Neural cell (in vitro differentiated cells): ENCODE measurements at regions not wholly inside any gene's neighbourhood (a gene's known extent, or its start where the extent isn't known, plus 50 kb on each side); places are given as distances from the start of the nearest gene placed in this dataset.

Experiments
- H2AFZ ChIP-seq: fragments of 200-600, 300-800 bp; sonication (generic), shearing (Covaris generic); 2 replicates; pipeline ENCODE4 v1.6.0; 2014; ENCODE audit warnings: low read depth, mild to moderate bottlenecking, antibody characterized with exemption, low read length, moderate library complexity
- H3F3A ChIP-seq: fragments of 200-600 bp; shearing (Covaris generic); 2 replicates; pipeline ENCODE4 v1.6.1; 2016; ENCODE audit warnings: mild to moderate bottlenecking, moderate library complexity, mixed read lengths, antibody characterized with exemption, low read length; ENCODE audit not compliant: insufficient read depth, poor library complexity, severe bottlenecking
- H3K27ac ChIP-seq: fragments of 200-600, 300-800 bp; sonication (generic), shearing (Covaris generic); 2 replicates; pipeline ENCODE4 v1.5.1; 2014; ENCODE audit warnings: mild to moderate bottlenecking, low read length, moderate library complexity
- H3K27me3 ChIP-seq: fragments of 300-800, 200-600 bp; sonication (generic), shearing (Covaris generic); 2 replicates; pipeline ENCODE4 v1.6.0; 2014; ENCODE audit warnings: mild to moderate bottlenecking, low read depth, low read length, moderate library complexity; ENCODE audit not compliant: insufficient read depth
- H3K36me3 ChIP-seq: fragments of 300-800, 200-600 bp; sonication (generic), shearing (Covaris generic); 2 replicates; pipeline ENCODE4 v1.5.1; 2014; ENCODE audit warnings: mild to moderate bottlenecking, antibody characterized with exemption, low read length, moderate library complexity; ENCODE audit not compliant: insufficient read depth
- H3K4me2 ChIP-seq: fragments of 300-800, 200-600 bp; sonication (generic), shearing (Covaris generic); 2 replicates; pipeline ENCODE4 v1.6.0; 2014; ENCODE audit warnings: mild to moderate bottlenecking, low read length
- H3K4me3 ChIP-seq: fragments of 300-800, 200-600 bp; sonication (generic), shearing (Covaris generic); 2 replicates; pipeline ENCODE4 v1.5.1; 2014; ENCODE audit warnings: mild to moderate bottlenecking, low read length, moderate library complexity
- H3K79me2 ChIP-seq: fragments of 200-600 bp; shearing (Covaris generic); replicated peaks from 2 replicates; pipeline ENCODE4 v1.6.0; 2014; ENCODE audit warnings: mild to moderate bottlenecking, low read length, moderate library complexity; ENCODE audit not compliant: insufficient read depth
- H3K9ac ChIP-seq: fragments of 300-800, 200-600 bp; sonication (generic), shearing (Covaris generic); 2 replicates; pipeline ENCODE4 v1.6.1; 2016; ENCODE audit warnings: mild to moderate bottlenecking, low read length, mixed read lengths
- H3K9me2 ChIP-seq: fragments of 200-600 bp; shearing (Covaris generic); 2 replicates; pipeline ENCODE4 v1.6.1; 2016; ENCODE audit warnings: mild to moderate bottlenecking, low read length, mixed read lengths; ENCODE audit not compliant: insufficient read depth
- H3K9me3 ChIP-seq: fragments of 200-600, 300-800 bp; sonication (generic), shearing (Covaris generic); 2 replicates; pipeline ENCODE4 v1.6.1; 2016; ENCODE audit warnings: mild to moderate bottlenecking, mixed run types, low read length, moderate library complexity, mixed read lengths
- H4K20me1 ChIP-seq: fragments of 200-600 bp; shearing (Covaris generic); 2 replicates; pipeline ENCODE4 v1.6.1; 2016; ENCODE audit warnings: mild to moderate bottlenecking, mixed run types; ENCODE audit not compliant: insufficient read depth
- EP300 ChIP-seq: fragments of 450-650 bp; conservative IDR thresholded peaks from 2 replicates; pipeline ENCODE4 v1.6.1; 2014; ENCODE audit warnings: antibody characterized with exemption, mild to moderate bottlenecking, moderate library complexity; ENCODE audit not compliant: poor library complexity, severe bottlenecking
- EZH2 ChIP-seq: fragments of 200-600, 300-800 bp; shearing (Covaris generic), sonication (generic); IDR thresholded peaks from 2 replicates; pipeline ENCODE4 v1.6.1; 2014; ENCODE audit warnings: antibody characterized with exemption, low read length, borderline replicate concordance, mild to moderate bottlenecking; ENCODE audit not compliant: insufficient read depth, poor library complexity, severe bottlenecking
- MXI1 ChIP-seq: fragments of 450-650 bp; conservative IDR thresholded peaks from 2 replicates; pipeline ENCODE4 v1.6.1; 2014; ENCODE audit warnings: antibody characterized with exemption, mild to moderate bottlenecking; ENCODE audit not compliant: poor library complexity, severe bottlenecking
- POLR2AphosphoS5 ChIP-seq: IDR thresholded peaks from 2 replicates; pipeline ENCODE4 v1.6.1; 2012
- RAD21 ChIP-seq: fragments of 450-650 bp; conservative IDR thresholded peaks from 2 replicates; pipeline ENCODE4 v1.6.1; 2014; ENCODE audit warnings: antibody characterized with exemption, mild to moderate bottlenecking, moderate library complexity
- SMC3 ChIP-seq: fragments of 450-650 bp; conservative IDR thresholded peaks from 2 replicates; pipeline ENCODE4 v1.6.1; 2014; ENCODE audit warnings: antibody characterized with exemption, mild to moderate bottlenecking, moderate library complexity; ENCODE audit not compliant: poor library complexity
- TAF1 ChIP-seq: IDR thresholded peaks from 2 replicates; pipeline ENCODE4 v1.6.1; 2012; ENCODE audit warnings: low read depth
- TF ChIP-seq, protein P1 (sequence below): fragments of 450-650 bp; IDR thresholded peaks from 2 replicates; pipeline ENCODE4 v1.5.1; 2014; ENCODE audit warnings: antibody characterized with exemption, mild to moderate bottlenecking, moderate library complexity; ENCODE audit not compliant: poor library complexity, severe bottlenecking
- TF ChIP-seq, protein P2 (sequence below): IDR thresholded peaks from 2 replicates; pipeline ENCODE4 v1.6.1; 2012; ENCODE audit warnings: borderline replicate concordance

DNA sequence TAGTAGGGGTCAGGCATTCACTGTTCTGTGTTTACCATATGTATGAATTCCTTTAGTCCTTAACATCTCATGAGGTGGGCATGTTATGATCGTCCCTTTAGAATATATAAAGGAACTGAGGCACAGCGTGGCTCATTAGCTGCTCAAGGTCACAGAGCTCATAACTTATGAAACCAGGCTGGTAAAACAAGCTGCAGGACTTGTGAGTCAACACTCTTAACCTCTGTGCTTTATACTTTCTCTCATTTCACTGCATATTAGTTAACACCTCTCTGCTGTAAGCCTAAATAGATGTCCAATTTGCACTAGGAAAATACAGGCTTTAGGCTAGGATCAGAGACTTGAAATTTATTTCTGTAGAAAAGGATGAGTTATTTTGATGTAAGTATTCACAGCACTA is 180.3 kb upstream of the HDAC9 start:
- Histone ChIP-seq H2AFZ (no peak overlapping the region), H3K9ac (no peak overlapping the region), H3K79me2 (no peaks in the 10 kb centered on the region), H3K9me2 (no peaks in the 10 kb centered on the region), H3K27ac (no peak overlapping the region), H3F3A (no peaks in the 10 kb centered on the region), H3K4me2 (no peak overlapping the region), H4K20me1 (no peaks in the 10 kb centered on the region), H3K36me3 (no peaks in the 10 kb centered on the region), H3K27me3 (no peaks in the 10 kb centered on the region), H3K4me3 (no peak overlapping the region), H3K9me3 (no peaks in the 10 kb centered on the region)
- TF ChIP-seq MXI1 (no peak), TAF1 (no peak), RAD21 (no peak), EP300 (no peak), SMC3 (no peak), EZH2 (no peak), POLR2AphosphoS5 (no peak)
- TF ChIP-seq, protein P1, sequence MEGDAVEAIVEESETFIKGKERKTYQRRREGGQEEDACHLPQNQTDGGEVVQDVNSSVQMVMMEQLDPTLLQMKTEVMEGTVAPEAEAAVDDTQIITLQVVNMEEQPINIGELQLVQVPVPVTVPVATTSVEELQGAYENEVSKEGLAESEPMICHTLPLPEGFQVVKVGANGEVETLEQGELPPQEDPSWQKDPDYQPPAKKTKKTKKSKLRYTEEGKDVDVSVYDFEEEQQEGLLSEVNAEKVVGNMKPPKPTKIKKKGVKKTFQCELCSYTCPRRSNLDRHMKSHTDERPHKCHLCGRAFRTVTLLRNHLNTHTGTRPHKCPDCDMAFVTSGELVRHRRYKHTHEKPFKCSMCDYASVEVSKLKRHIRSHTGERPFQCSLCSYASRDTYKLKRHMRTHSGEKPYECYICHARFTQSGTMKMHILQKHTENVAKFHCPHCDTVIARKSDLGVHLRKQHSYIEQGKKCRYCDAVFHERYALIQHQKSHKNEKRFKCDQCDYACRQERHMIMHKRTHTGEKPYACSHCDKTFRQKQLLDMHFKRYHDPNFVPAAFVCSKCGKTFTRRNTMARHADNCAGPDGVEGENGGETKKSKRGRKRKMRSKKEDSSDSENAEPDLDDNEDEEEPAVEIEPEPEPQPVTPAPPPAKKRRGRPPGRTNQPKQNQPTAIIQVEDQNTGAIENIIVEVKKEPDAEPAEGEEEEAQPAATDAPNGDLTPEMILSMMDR = no peak

DNA sequence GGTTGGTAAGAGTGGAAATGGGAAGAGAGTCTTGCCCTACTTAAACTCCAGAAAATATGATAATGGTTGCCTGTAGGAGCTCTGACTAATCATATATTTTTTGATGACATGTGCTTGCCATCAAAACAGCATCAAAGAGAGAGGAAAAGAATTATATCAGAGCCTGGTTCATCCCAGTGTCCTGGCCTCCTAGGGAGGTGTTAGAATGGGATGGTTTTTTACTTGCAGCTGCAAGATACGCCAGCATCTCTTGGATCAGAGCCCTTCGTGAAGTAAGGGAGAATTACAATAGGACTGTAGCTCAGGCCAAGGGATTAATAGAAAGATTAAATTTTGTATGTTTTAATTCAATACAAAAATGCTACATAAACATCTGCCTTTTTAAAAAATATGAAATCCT is 177.6 kb upstream of the HDAC9 start:
- H3K79me2 ChIP-seq = no peaks in the 10 kb centered on the region
- no peak overlapping the region for H3K4me2 ChIP-seq
- H2AFZ ChIP-seq = no peak overlapping the region
- no peaks in the 10 kb centered on the region for H4K20me1 ChIP-seq
- no peak overlapping the region for H3K27ac ChIP-seq
- no peaks in the 10 kb centered on the region for H3K9me3 ChIP-seq
- H3F3A ChIP-seq = no peaks in the 10 kb centered on the region
- no peaks in the 10 kb centered on the region for H3K36me3 ChIP-seq
- no peaks in the 10 kb centered on the region for H3K27me3 ChIP-seq
- no peaks in the 10 kb centered on the region for H3K9me2 ChIP-seq
- TF ChIP-seq EP300 = no peak
- TF ChIP-seq, protein P1 = no peak
- TF ChIP-seq, protein P2, sequence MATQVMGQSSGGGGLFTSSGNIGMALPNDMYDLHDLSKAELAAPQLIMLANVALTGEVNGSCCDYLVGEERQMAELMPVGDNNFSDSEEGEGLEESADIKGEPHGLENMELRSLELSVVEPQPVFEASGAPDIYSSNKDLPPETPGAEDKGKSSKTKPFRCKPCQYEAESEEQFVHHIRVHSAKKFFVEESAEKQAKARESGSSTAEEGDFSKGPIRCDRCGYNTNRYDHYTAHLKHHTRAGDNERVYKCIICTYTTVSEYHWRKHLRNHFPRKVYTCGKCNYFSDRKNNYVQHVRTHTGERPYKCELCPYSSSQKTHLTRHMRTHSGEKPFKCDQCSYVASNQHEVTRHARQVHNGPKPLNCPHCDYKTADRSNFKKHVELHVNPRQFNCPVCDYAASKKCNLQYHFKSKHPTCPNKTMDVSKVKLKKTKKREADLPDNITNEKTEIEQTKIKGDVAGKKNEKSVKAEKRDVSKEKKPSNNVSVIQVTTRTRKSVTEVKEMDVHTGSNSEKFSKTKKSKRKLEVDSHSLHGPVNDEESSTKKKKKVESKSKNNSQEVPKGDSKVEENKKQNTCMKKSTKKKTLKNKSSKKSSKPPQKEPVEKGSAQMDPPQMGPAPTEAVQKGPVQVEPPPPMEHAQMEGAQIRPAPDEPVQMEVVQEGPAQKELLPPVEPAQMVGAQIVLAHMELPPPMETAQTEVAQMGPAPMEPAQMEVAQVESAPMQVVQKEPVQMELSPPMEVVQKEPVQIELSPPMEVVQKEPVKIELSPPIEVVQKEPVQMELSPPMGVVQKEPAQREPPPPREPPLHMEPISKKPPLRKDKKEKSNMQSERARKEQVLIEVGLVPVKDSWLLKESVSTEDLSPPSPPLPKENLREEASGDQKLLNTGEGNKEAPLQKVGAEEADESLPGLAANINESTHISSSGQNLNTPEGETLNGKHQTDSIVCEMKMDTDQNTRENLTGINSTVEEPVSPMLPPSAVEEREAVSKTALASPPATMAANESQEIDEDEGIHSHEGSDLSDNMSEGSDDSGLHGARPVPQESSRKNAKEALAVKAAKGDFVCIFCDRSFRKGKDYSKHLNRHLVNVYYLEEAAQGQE = no peak
- no peak for TF ChIP-seq TAF1
- TF ChIP-seq MXI1 = no peak
- TF ChIP-seq RAD21 = no peak
- no peak for TF ChIP-seq EZH2
- TF ChIP-seq SMC3 = no peak
- no peak for TF ChIP-seq POLR2AphosphoS5
- no peak overlapping the region for H3K9ac ChIP-seq
- no peak overlapping the region for H3K4me3 ChIP-seq
